ENCODE measurements at regions not wholly inside any gene's neighbourhood (a gene's known extent, or its start where the extent isn't known, plus 50 kb on each side); places are given as distances from the start of the nearest gene placed in this dataset.

DNA sequence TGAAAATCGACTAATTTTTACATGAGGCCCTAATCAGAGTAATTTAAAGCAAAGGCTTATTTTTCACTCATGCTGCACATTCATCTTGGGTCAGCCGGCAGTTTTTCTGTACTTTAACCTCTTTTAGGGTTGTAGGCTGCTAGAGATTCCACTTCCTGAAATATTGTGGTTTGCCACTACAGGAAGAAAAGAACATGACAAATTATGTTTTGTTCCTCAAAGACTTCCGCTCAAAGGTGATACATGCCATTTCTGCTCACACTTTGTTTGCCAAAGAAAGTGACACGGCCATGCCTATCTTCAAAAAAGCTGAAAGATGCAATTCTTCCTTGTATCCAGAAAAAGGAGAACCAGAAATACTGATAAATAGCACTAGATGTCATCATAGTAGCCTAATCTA, 183.4 kb upstream of the PPFIA2 start:
- H2AFZ ChIP-seq (ENCODE audit: low read depth, low read length), result no peak overlapping the region
- WGBS (ENCODE audit: insufficient coverage, low coverage, missing lambda C conversion rate), result 0% methylated on average over 4 of the region's 4 CpGs
- H4K20me1 ChIP-seq (replicated peaks; ENCODE audit: control insufficient read depth, insufficient read depth, low read length), result no peaks in the 10 kb centered on the region
- H3K4me1 ChIP-seq (replicated peaks in 1 of 2; ENCODE audit: control insufficient read depth in 2 of 2, insufficient read depth in 2 of 2, low read length in 2 of 2), result no peaks in the 10 kb centered on the region
- no peaks in the 10 kb centered on the region for H3K9me1 ChIP-seq (ENCODE audit: control insufficient read depth, insufficient read depth, low read length)
- no TSS peak for BruUV-seq (replicated peaks)
- no peak for DNase-seq (ENCODE audit: extremely low read depth in 1 of 4, low spot score in 3 of 4)
- intact Hi-C loops (cut with micrococcal nuclease), result no loop called here
- H3K27me3 ChIP-seq (ENCODE audit: control insufficient read depth in 2 of 2, insufficient read depth in 2 of 2, low read length in 2 of 2), result no peaks in the 10 kb centered on the region
- no peak overlapping the region for H3K27ac ChIP-seq (ENCODE audit: extremely low read depth, low read depth, low read length)
- H3K9ac ChIP-seq (ENCODE audit: insufficient read depth in 1 of 2, low read depth in 2 of 2, low read length in 2 of 2), result no peak overlapping the region
- H3K79me2 ChIP-seq (ENCODE audit: control insufficient read depth, insufficient read depth, low read length), result no peaks in the 10 kb centered on the region
- ChIA-PET POLR2A (no interaction called here), CTCF (ENCODE audit: low intra/inter-chr PET ratio) (no interaction called here)
- no peaks in the 10 kb centered on the region for H3K9me3 ChIP-seq (replicated peaks; ENCODE audit: control insufficient read depth, insufficient read depth, low read depth, low read length)
- TF ChIP-seq RB1 (IDR thresholded peaks at IDR 0.05; ENCODE audit: low read depth) (no peak), RUNX1 (IDR thresholded peaks at IDR 0.05; ENCODE audit: low read depth) (no peak), PURB (CRISPR knock-in tag; IDR thresholded peaks at IDR 0.05; ENCODE audit: low read depth) (no peak), ZNF263 (CRISPR knock-in tag; IDR thresholded peaks at IDR 0.05; ENCODE audit: borderline replicate concordance) (no peak), ZNF57 (CRISPR knock-in tag; IDR thresholded peaks at IDR 0.05) (no peak)
- TF ChIP-seq, protein P1, sequence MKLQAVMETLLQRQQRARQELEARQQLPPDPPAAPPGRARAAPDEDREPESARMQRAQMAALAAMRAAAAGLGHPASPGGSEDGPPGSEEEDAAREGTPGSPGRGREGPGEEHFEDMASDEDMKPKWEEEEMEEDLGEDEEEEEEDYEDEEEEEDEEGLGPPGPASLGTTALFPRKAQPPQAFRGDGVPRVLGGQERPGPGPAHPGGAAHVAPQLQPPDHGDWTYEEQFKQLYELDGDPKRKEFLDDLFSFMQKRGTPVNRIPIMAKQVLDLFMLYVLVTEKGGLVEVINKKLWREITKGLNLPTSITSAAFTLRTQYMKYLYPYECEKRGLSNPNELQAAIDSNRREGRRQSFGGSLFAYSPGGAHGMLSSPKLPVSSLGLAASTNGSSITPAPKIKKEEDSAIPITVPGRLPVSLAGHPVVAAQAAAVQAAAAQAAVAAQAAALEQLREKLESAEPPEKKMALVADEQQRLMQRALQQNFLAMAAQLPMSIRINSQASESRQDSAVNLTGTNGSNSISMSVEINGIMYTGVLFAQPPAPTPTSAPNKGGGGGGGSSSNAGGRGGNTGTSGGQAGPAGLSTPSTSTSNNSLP (IDR thresholded peaks at IDR 0.05; ENCODE audit: borderline replicate concordance, low read depth, low read length), result no peak
- ATAC-seq, result no peak
- H3K4me3 ChIP-seq, result no peak overlapping the region
- no peak for FAIRE-seq
- no peak overlapping the region for H3K4me2 ChIP-seq (ENCODE audit: insufficient read depth, low read length)
- in situ Hi-C loops (cut with MboI), result no loop called here
- H3K36me3 ChIP-seq (ENCODE audit: control insufficient read depth, insufficient read depth, low read length), result no peaks in the 10 kb centered on the region

Measured in K562 (cell line).